ENCODE measurements at regions not wholly inside any gene's neighbourhood (a gene's known extent, or its start where the extent isn't known, plus 50 kb on each side); places are given as distances from the start of the nearest gene placed in this dataset.

- TF ChIP-seq CTCF (IDR thresholded peaks at IDR 0.05; ENCODE audit: borderline replicate concordance, extremely low read depth, low read length, poor library complexity, severe bottlenecking) (no peak), EZH2 (IDR thresholded peaks at IDR 0.05; ENCODE audit: borderline replicate concordance, low read depth, low read length, severe bottlenecking) (no peak)
Observed at GRCh38 chr4:182137343-182137742, 105.9 kb upstream of the TENM3 start.
